ENCODE measurements at regions not wholly inside any gene's neighbourhood (a gene's known extent, or its start where the extent isn't known, plus 50 kb on each side); places are given as distances from the start of the nearest gene placed in this dataset.
"Not testable (repeated sequence)": the region's sequence is repeated elsewhere in the genome, so short reads cannot be mapped to it uniquely, and the experiment has no call there.

GRCh38 chr11:15668718-15669117, 554.0 kb downstream of the INSC start:
- peaks cover 0 to 4% (median 0%) of the 10 kb centered on the region in 6 donors for H3K9me3 Mint-ChIP-seq
- peaks cover 3 to 8% (median 4%) of the 10 kb centered on the region in 3 donors for H3K27me3 Mint-ChIP-seq (ENCODE audit: low read depth in 3 of 3)
- no peak for DNase-seq
- H3K27ac Mint-ChIP-seq: no peak overlapping the region
- H3K36me3 Mint-ChIP-seq: no peaks in the 10 kb centered on the region
- no peak overlapping the region for H3K4me3 Mint-ChIP-seq
- H3K4me1 Mint-ChIP-seq: no peaks in the 10 kb centered on the region

- peaks cover 0 to 4% (median 0%) of the 10 kb centered on the region in 6 donors for H3K9me3 Mint-ChIP-seq
- H3K36me3 Mint-ChIP-seq: no peaks in the 10 kb centered on the region
- H3K4me1 Mint-ChIP-seq: no peaks in the 10 kb centered on the region
- DNase-seq: no peak
- H3K27me3 Mint-ChIP-seq (ENCODE audit: low read depth in 3 of 3): peaks cover 3 to 6% (median 4%) of the 10 kb centered on the region in 3 donors
- H3K27ac Mint-ChIP-seq: no peak overlapping the region
- no peak overlapping the region for H3K4me3 Mint-ChIP-seq
Measured at GRCh38 chr11:15670520-15671070, 555.9 kb downstream of the INSC start.

- Mint-ChIP-seq H3K4me3 (no peak overlapping the region), H3K27me3 (ENCODE audit: low read depth in 3 of 3) (peaks cover 3 to 4% (median 4%) of the 10 kb centered on the region in 3 donors), H3K4me1 (no peaks in the 10 kb centered on the region), H3K36me3 (no peaks in the 10 kb centered on the region), H3K9me3 (peaks cover 0 to 7% (median 2%) of the 10 kb centered on the region in 6 donors), H3K27ac (no peak overlapping the region)
- no peak for DNase-seq
Measured at GRCh38 chr11:15671216-15671615, 556.5 kb downstream of the INSC start.

- no peaks in the 10 kb centered on the region for H3K4me1 Mint-ChIP-seq
- DNase-seq: no peak
- H3K36me3 Mint-ChIP-seq: no peaks in the 10 kb centered on the region
- H3K9me3 Mint-ChIP-seq: peaks cover 4 to 23% (median 8%) of the 10 kb centered on the region in 6 donors
- peaks cover 0 to 4% (median 4%) of the 10 kb centered on the region in 3 donors for H3K27me3 Mint-ChIP-seq (ENCODE audit: low read depth in 3 of 3)
- H3K4me3 Mint-ChIP-seq: no peak overlapping the region
- no peak overlapping the region for H3K27ac Mint-ChIP-seq
Measured at GRCh38 chr11:15672825-15673224, 558.1 kb downstream of the INSC start.

- no peak for DNase-seq
- Mint-ChIP-seq H3K4me1 (no peaks in the 10 kb centered on the region), H3K27ac (no peak overlapping the region), H3K9me3 (peaks cover 4 to 23% (median 9%) of the 10 kb centered on the region in 6 donors), H3K4me3 (no peak overlapping the region), H3K36me3 (no peaks in the 10 kb centered on the region), H3K27me3 (ENCODE audit: low read depth in 3 of 3) (peaks cover 0 to 4% (median 4%) of the 10 kb centered on the region in 3 donors)
Measured at GRCh38 chr11:15673408-15673831, 558.7 kb downstream of the INSC start.

GRCh38 chr11:15674756-15675155, 560.0 kb downstream of the INSC start:
- Mint-ChIP-seq H3K4me1 (no peaks in the 10 kb centered on the region), H3K36me3 (no peaks in the 10 kb centered on the region), H3K4me3 (no peak overlapping the region), H3K27ac (no peak overlapping the region), H3K9me3 (peaks cover 8 to 23% (median 11%) of the 10 kb centered on the region in 6 donors), H3K27me3 (ENCODE audit: low read depth in 3 of 3) (peaks cover 0 to 4% (median 4%) of the 10 kb centered on the region in 3 donors)
- DNase-seq: no peak

- H3K4me3 Mint-ChIP-seq: no peak overlapping the region
- H3K27me3 Mint-ChIP-seq (ENCODE audit: low read depth in 3 of 3): peaks cover 0 to 4% (median 0%) of the 10 kb centered on the region in 3 donors
- no peak for DNase-seq
- no peaks in the 10 kb centered on the region for H3K36me3 Mint-ChIP-seq
- no peak overlapping the region for H3K27ac Mint-ChIP-seq
- H3K9me3 Mint-ChIP-seq: peaks cover 4 to 23% (median 11%) of the 10 kb centered on the region in 6 donors
- no peaks in the 10 kb centered on the region for H3K4me1 Mint-ChIP-seq
Measured at GRCh38 chr11:15675683-15676082, 561.0 kb downstream of the INSC start.

- H3K4me3 Mint-ChIP-seq: no peak overlapping the region
- DNase-seq: no peak
- no peaks in the 10 kb centered on the region for H3K36me3 Mint-ChIP-seq
- H3K4me1 Mint-ChIP-seq: no peaks in the 10 kb centered on the region
- H3K9me3 Mint-ChIP-seq: peaks cover 4 to 23% (median 13%) of the 10 kb centered on the region in 6 donors
- no peak overlapping the region for H3K27ac Mint-ChIP-seq
- peaks cover 0 to 1% (median 0%) of the 10 kb centered on the region in 3 donors for H3K27me3 Mint-ChIP-seq (ENCODE audit: low read depth in 3 of 3)
Measured at GRCh38 chr11:15677181-15677580, 562.5 kb downstream of the INSC start.

GRCh38 chr11:15683528-15683927, 568.8 kb downstream of the INSC start:
- Mint-ChIP-seq H3K27ac (no peak overlapping the region), H3K4me1 (no peaks in the 10 kb centered on the region), H3K27me3 (ENCODE audit: low read depth in 3 of 3) (no peaks in the 10 kb centered on the region), H3K4me3 (no peak overlapping the region), H3K9me3 (peaks cover 0 to 17% (median 0%) of the 10 kb centered on the region in 6 donors), H3K36me3 (no peaks in the 10 kb centered on the region)
- no peak for DNase-seq

- H3K27ac Mint-ChIP-seq: no peak overlapping the region
- H3K4me1 Mint-ChIP-seq: no peaks in the 10 kb centered on the region
- no peak overlapping the region for H3K4me3 Mint-ChIP-seq
- peaks cover 0 to 2% (median 0%) of the 10 kb centered on the region in 3 donors for H3K27me3 Mint-ChIP-seq (ENCODE audit: low read depth in 3 of 3)
- no peaks in the 10 kb centered on the region for H3K36me3 Mint-ChIP-seq
- H3K9me3 Mint-ChIP-seq: peaks cover 0 to 18% (median 0%) of the 10 kb centered on the region in 6 donors
- no peak for DNase-seq
Measured at GRCh38 chr11:15685306-15685705, 570.6 kb downstream of the INSC start.

GRCh38 chr11:15686259-15686658, 571.5 kb downstream of the INSC start:
- not testable (repeated sequence) for H3K27me3 Mint-ChIP-seq (ENCODE audit: low read depth in 3 of 3); H3K4me1 Mint-ChIP-seq; DNase-seq; H3K27ac Mint-ChIP-seq; H3K4me3 Mint-ChIP-seq; H3K36me3 Mint-ChIP-seq
- peaks cover 0 to 13% (median under 1%) of the 10 kb centered on the region in 6 donors for H3K9me3 Mint-ChIP-seq

- Mint-ChIP-seq H3K9me3 (peaks cover 0 to 13% (median under 1%) of the 10 kb centered on the region in 6 donors), H3K36me3 (no peaks in the 10 kb centered on the region), H3K4me1 (no peaks in the 10 kb centered on the region), H3K27ac (no peak overlapping the region), H3K4me3 (no peak overlapping the region), H3K27me3 (ENCODE audit: low read depth in 3 of 3) (peaks cover 0 to 2% (median 0%) of the 10 kb centered on the region in 3 donors)
- no peak for DNase-seq
Measured at GRCh38 chr11:15687342-15687741, 572.6 kb downstream of the INSC start.

- no peak for DNase-seq
- Mint-ChIP-seq H3K27ac (no peak overlapping the region), H3K36me3 (no peaks in the 10 kb centered on the region), H3K9me3 (peaks cover 0 to 13% (median 2%) of the 10 kb centered on the region in 6 donors), H3K27me3 (ENCODE audit: low read depth in 3 of 3) (peaks cover 0 to 2% (median 0%) of the 10 kb centered on the region in 3 donors), H3K4me3 (no peak overlapping the region), H3K4me1 (no peaks in the 10 kb centered on the region)
Measured at GRCh38 chr11:15688351-15688792, 573.6 kb downstream of the INSC start.

GRCh38 chr11:15690320-15690719, 575.6 kb downstream of the INSC start:
- Mint-ChIP-seq H3K27me3 (ENCODE audit: low read depth in 3 of 3) (peaks cover 0 to 4% (median under 1%) of the 10 kb centered on the region in 3 donors), H3K27ac (no peak overlapping the region), H3K36me3 (no peaks in the 10 kb centered on the region), H3K9me3 (peaks cover 0 to 13% (median 2%) of the 10 kb centered on the region in 6 donors), H3K4me3 (no peak overlapping the region), H3K4me1 (no peaks in the 10 kb centered on the region)
- DNase-seq: no peak

GRCh38 chr11:15692739-15693138, 578.0 kb downstream of the INSC start:
- no peak for DNase-seq

More at GRCh38 chr11:15692739-15693138, 578.0 kb downstream of the INSC start:
- Mint-ChIP-seq H3K27me3 (ENCODE audit: low read depth in 3 of 3) (peaks cover 0 to 6% (median 2%) of the 10 kb centered on the region in 3 donors), H3K4me1 (no peaks in the 10 kb centered on the region), H3K9me3 (peaks cover 0 to 11% (median 2%) of the 10 kb centered on the region in 6 donors), H3K36me3 (no peaks in the 10 kb centered on the region), H3K4me3 (no peak overlapping the region), H3K27ac (no peak overlapping the region)
